ENCODE measurements at regions not wholly inside any gene's neighbourhood (a gene's known extent, or its start where the extent isn't known, plus 50 kb on each side); places are given as distances from the start of the nearest gene placed in this dataset.

- DNase-seq (no peak), ATAC-seq (no peak), FAIRE-seq (no peak)
- intact Hi-C loops (cut with DNase I), result no loop called here
- Histone ChIP-seq H3K36me3 (no peaks in the 10 kb centered on the region), H3K9me3 (no peaks in the 10 kb centered on the region), H3K27me3 (no peaks in the 10 kb centered on the region), H3K27ac (no peak overlapping the region), H3K4me3 (no peak overlapping the region), H3K4me1 (no peaks in the 10 kb centered on the region)
- whole genome bisulfite sequencing, 2 donors, result 92% methylated on average over 5 of the region's 5 CpGs
- no peak for TF ChIP-seq CTCF (IDR thresholded peaks at IDR 0.05)
Measured at GRCh38 chr11:122311216-122311755, 195.3 kb upstream of the BLID start.

GRCh38 chr11:122310766-122311165 lies 194.8 kb upstream of the BLID start:
- no peaks in the 10 kb centered on the region for H3K4me1 ChIP-seq
- H3K27me3 ChIP-seq, result no peaks in the 10 kb centered on the region
- no peak overlapping the region for H3K27ac ChIP-seq
- DNase-seq, result no peak
- no peak for FAIRE-seq
- intact Hi-C loops (cut with DNase I), result no loop called here
- WGBS, 2 donors, result 82 to 84% methylated on average over 5 of the region's 5 CpGs
- no peaks in the 10 kb centered on the region for H3K9me3 ChIP-seq
- no peaks in the 10 kb centered on the region for H3K36me3 ChIP-seq
- no peak for TF ChIP-seq CTCF (IDR thresholded peaks at IDR 0.05)
- H3K4me3 ChIP-seq, result no peak overlapping the region
- ATAC-seq, result no peak

- 74% methylated on average over 17 of the region's 17 CpGs for WGBS, 2 donors
- TF ChIP-seq CTCF (IDR thresholded peaks at IDR 0.05), result no peak
- Histone ChIP-seq H3K9me3 (no peaks in the 10 kb centered on the region), H3K4me3 (no peak overlapping the region), H3K36me3 (no peaks in the 10 kb centered on the region), H3K4me1 (no peaks in the 10 kb centered on the region), H3K27me3 (no peaks in the 10 kb centered on the region), H3K27ac (no peak overlapping the region)
- intact Hi-C loops (cut with DNase I), result no loop called here
- ATAC-seq, result no peak
- no peak for DNase-seq
- no peak for FAIRE-seq
Measured at GRCh38 chr11:122309262-122309925, 193.4 kb upstream of the BLID start.

- TF ChIP-seq CTCF (IDR thresholded peaks at IDR 0.05), result no peak
- Histone ChIP-seq H3K27ac (no peak overlapping the region), H3K27me3 (no peaks in the 10 kb centered on the region), H3K9me3 (no peaks in the 10 kb centered on the region), H3K4me1 (no peaks in the 10 kb centered on the region), H3K36me3 (no peaks in the 10 kb centered on the region), H3K4me3 (no peak overlapping the region)
- 68 to 83% methylated on average over 4 of the region's 4 CpGs for WGBS, 2 donors
- FAIRE-seq (no peak), ATAC-seq (no peak), DNase-seq (no peak)
- intact Hi-C loops (cut with DNase I), result no loop called here
Measured at GRCh38 chr11:122308226-122308625, 192.2 kb upstream of the BLID start.

GRCh38 chr11:122307476-122308035 lies 191.5 kb upstream of the BLID start:
- H3K4me3 ChIP-seq, result no peak overlapping the region
- FAIRE-seq (no peak), DNase-seq (no peak), ATAC-seq (no peak)
- intact Hi-C loops (cut with DNase I), result no loop called here
- no peaks in the 10 kb centered on the region for H3K36me3 ChIP-seq
- no peak for TF ChIP-seq CTCF (IDR thresholded peaks at IDR 0.05)
- H3K9me3 ChIP-seq, result no peaks in the 10 kb centered on the region
- no peak overlapping the region for H3K27ac ChIP-seq
- no peaks in the 10 kb centered on the region for H3K27me3 ChIP-seq
- no peaks in the 10 kb centered on the region for H3K4me1 ChIP-seq
- 66 to 67% methylated on average over 4 of the region's 4 CpGs for WGBS, 2 donors
